Glomerular endothelial cell (primary cell): ENCODE measurements at regions not wholly inside any gene's neighbourhood (a gene's known extent, or its start where the extent isn't known, plus 50 kb on each side); places are given as distances from the start of the nearest gene placed in this dataset.

Experiments used
- DNase-seq: peaks from one replicate; pipeline ENCODE4 v3.0.0-alpha.2; 2011; ENCODE audit warnings: low read depth, low spot score; ENCODE audit errors: extremely low read depth

- DNase-seq, result no peak
Measured at GRCh38 chr6:121020656-121021055, 313.6 kb downstream of the TBC1D32 start.

- no peak for DNase-seq
Measured at GRCh38 chr6:121008553-121008952, 325.7 kb downstream of the TBC1D32 start.

GRCh38 chr6:121006024-121006423, 328.3 kb downstream of the TBC1D32 start:
- DNase-seq, result no peak

- DNase-seq, result no peak
Measured at GRCh38 chr6:121000381-121000780, 333.9 kb downstream of the TBC1D32 start.

GRCh38 chr6:120996340-120996739, 337.9 kb downstream of the TBC1D32 start:
- no peak for DNase-seq

- DNase-seq, result no peak
Measured at GRCh38 chr6:120994573-120994967, 339.7 kb downstream of the TBC1D32 start.

GRCh38 chr6:120993929-120994572, 340.2 kb downstream of the TBC1D32 start:
- DNase-seq, result no peak

GRCh38 chr6:120992257-120992656, 342.0 kb downstream of the TBC1D32 start:
- no peak for DNase-seq

GRCh38 chr6:120990866-120991265, 343.4 kb downstream of the TBC1D32 start:
- DNase-seq, result no peak

GRCh38 chr6:120981835-120982234, 352.4 kb downstream of the TBC1D32 start:
- no peak for DNase-seq

- DNase-seq, result no peak
Measured at GRCh38 chr6:120966321-120966720, 368.0 kb downstream of the TBC1D32 start.

GRCh38 chr6:120965814-120966213, 368.5 kb downstream of the TBC1D32 start:
- no peak for DNase-seq

- DNase-seq, result no peak
Measured at GRCh38 chr6:120960761-120961160, 373.5 kb downstream of the TBC1D32 start.

- no peak for DNase-seq
Measured at GRCh38 chr6:120954111-120954510, 380.2 kb downstream of the TBC1D32 start.

GRCh38 chr6:120951258-120951657, 383.0 kb downstream of the TBC1D32 start:
- DNase-seq, result no peak

GRCh38 chr6:120947111-120947510, 387.2 kb downstream of the TBC1D32 start:
- DNase-seq, result no peak

GRCh38 chr6:120945905-120946594, 388.2 kb downstream of the TBC1D32 start:
- DNase-seq, result no peak

GRCh38 chr6:120938876-120939472, 395.3 kb downstream of the TBC1D32 start:
- no peak for DNase-seq

- no peak for DNase-seq
Measured at GRCh38 chr6:120938164-120938875, 396.0 kb downstream of the TBC1D32 start.

GRCh38 chr6:120935908-120936307, 398.4 kb downstream of the TBC1D32 start:
- no peak for DNase-seq

- DNase-seq, result no peak
Measured at GRCh38 chr6:120935016-120935415, 399.3 kb downstream of the TBC1D32 start.
